SH-SY5Y (cell line): ENCODE measurements at regions not wholly inside any gene's neighbourhood (a gene's known extent, or its start where the extent isn't known, plus 50 kb on each side); places are given as distances from the start of the nearest gene placed in this dataset.

Experiments used
- GATA2 ChIP-seq: IDR thresholded peaks from 2 replicates; pipeline ENCODE4 v1.6.1; 2011; ENCODE audit warnings: mild to moderate bottlenecking, low read depth, low read length
- GATA3 ChIP-seq: IDR thresholded peaks from 2 replicates; pipeline ENCODE4 v1.6.1; 2011; ENCODE audit warnings: low read depth, mild to moderate bottlenecking, low read length, moderate library complexity

GRCh38 chr18:68234676-68235075 lies 480.2 kb downstream of the TMX3 start:
- TF ChIP-seq GATA2, result no peak
- no peak for TF ChIP-seq GATA3
